HUES64 (cell line): ENCODE measurements at regions not wholly inside any gene's neighbourhood (a gene's known extent, or its start where the extent isn't known, plus 50 kb on each side); places are given as distances from the start of the nearest gene placed in this dataset.

Experiments
- H3K27ac ChIP-seq: 2 replicates; pipeline ENCODE4 v1.7.0; 2013; ENCODE audit warnings: low read depth, low read length, inconsistent platforms
- H3K27me3 ChIP-seq: 2 replicates; pipeline ENCODE4 v1.6.1; 2013; ENCODE audit warnings: mild to moderate bottlenecking, low read length; ENCODE audit not compliant: insufficient read depth
- H3K36me3 ChIP-seq: 2 replicates; pipeline ENCODE4 v1.6.1; 2013; ENCODE audit warnings: mild to moderate bottlenecking, low read length; ENCODE audit not compliant: insufficient read depth
- H3K4me1 ChIP-seq: 2 replicates; pipeline ENCODE4 v1.6.1; 2013; ENCODE audit warnings: mild to moderate bottlenecking, low read length, moderate library complexity; ENCODE audit not compliant: insufficient read depth
- H3K4me3 ChIP-seq: 2 replicates; pipeline ENCODE4 v1.5.1; 2013; ENCODE audit warnings: mild to moderate bottlenecking, low read length, moderate library complexity
- H3K9ac ChIP-seq: 2 replicates; pipeline ENCODE4 v1.6.1; 2013; ENCODE audit warnings: mild to moderate bottlenecking, low read depth, low read length
- H3K9me3 ChIP-seq: 2 replicates; pipeline ENCODE4 v1.6.1; 2013; ENCODE audit warnings: low read depth, low read length; ENCODE audit not compliant: insufficient read depth
- WGBS: fragments of 150-250, 120-280 bp; methylation state at CpG from one replicate; pipeline ENCODE4 v1.1.7; 2013; ENCODE audit warnings: missing lambda C conversion rate; 5-methylcytosine and 5-hydroxymethylcytosine counted together

DNA sequence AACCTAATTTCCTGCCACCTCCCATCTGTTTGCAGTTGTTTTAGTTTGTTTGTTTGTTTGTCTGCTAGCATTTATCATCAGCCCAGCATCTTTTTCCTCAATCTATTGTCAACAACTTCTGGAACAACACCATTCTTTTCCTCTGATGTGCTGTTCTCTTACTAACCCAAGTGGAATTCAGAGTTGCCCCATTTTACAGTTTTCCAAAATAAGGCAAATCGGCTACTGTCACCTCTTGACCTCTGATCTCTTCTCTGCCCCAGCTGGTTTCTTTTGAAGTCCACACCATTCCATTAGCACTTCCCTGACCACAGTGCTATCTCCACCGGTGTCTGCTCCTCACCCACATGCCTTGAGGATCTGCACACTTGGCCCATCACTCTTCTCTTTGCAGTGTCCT lies 102.4 kb downstream of the EFNB2 start:
- Histone ChIP-seq H3K9me3 (no peaks in the 10 kb centered on the region), H3K36me3 (no peaks in the 10 kb centered on the region), H3K4me3 (no peak overlapping the region), H3K9ac (no peak overlapping the region), H3K27ac (no peak overlapping the region), H3K27me3 (no peaks in the 10 kb centered on the region), H3K4me1 (no peaks in the 10 kb centered on the region)
- 74% methylated on average over 2 of the region's 2 CpGs for WGBS

DNA sequence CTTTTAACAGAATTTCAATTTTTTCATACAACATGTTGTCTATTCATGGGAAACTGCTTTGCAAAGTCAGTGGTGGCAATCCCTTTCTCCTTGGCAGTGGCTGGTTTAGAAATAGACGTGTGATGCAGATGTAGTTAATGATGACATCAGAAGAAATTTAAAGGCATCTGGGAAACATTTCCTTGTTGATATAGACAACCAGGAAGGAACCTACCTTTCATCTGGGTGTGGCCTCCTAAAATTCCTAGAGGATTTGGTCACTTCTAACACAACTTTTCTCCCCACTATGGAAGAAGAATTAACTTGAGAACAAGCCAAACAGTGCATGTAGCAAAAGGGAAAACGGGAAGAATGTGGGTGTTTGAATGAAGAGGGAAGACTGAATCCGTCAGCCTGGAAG lies 102.8 kb downstream of the EFNB2 start:
- Histone ChIP-seq H3K27ac (no peak overlapping the region), H3K4me3 (no peak overlapping the region), H3K36me3 (no peaks in the 10 kb centered on the region), H3K4me1 (no peaks in the 10 kb centered on the region), H3K9me3 (no peaks in the 10 kb centered on the region), H3K9ac (no peak overlapping the region), H3K27me3 (no peaks in the 10 kb centered on the region)
- WGBS, result 80% methylated on average over 2 of the region's 3 CpGs

DNA sequence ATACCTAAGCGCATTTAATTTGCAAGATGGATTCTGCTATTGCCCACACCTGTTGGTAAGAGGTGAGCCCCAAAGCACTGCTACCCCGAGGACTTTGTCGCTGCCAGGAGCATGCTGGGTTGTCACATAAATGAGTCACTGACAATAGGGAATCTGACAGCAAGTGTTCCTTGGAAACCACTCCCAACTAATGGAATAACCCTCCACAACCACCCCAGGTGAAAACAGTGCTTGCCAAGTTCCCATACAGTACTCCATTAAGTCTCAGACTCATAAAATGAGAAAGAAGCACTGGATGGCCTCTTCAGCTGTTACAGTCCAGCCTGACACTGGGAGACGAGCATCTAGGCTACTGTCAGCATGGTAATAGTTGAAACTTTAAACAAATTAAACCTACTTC lies 108.6 kb downstream of the EFNB2 start:
- WGBS, result 93% methylated on average over 4 of the region's 4 CpGs
- H3K9ac ChIP-seq, result no peak overlapping the region
- peaks cover 20% of the 10 kb centered on the region for H3K4me1 ChIP-seq
- H3K27me3 ChIP-seq, result no peaks in the 10 kb centered on the region
- H3K4me3 ChIP-seq, result no peak overlapping the region
- H3K9me3 ChIP-seq, result no peaks in the 10 kb centered on the region
- no peaks in the 10 kb centered on the region for H3K36me3 ChIP-seq
- no peak overlapping the region for H3K27ac ChIP-seq

DNA sequence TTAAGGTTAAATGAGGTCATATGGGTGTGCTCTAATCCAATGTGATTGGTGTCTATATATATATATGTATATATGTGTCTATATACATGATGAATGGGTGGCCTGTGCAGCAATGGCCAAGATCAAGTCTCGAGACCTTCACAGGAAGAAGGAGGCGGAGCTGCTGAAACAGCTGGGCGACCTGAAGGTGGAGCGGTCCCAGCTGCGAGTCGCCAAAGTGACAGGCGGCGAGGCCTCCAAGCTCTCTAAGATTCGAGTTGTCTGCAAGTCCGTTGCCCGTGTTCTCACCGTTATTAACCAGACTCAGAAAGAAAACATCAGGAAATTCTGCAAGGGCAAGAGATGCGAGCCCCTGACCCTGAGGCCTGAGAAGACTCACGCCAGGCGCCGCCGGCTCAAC lies 109.8 kb downstream of the EFNB2 start:
- peaks cover 20% of the 10 kb centered on the region for H3K4me1 ChIP-seq
- no peak overlapping the region for H3K9ac ChIP-seq
- H3K4me3 ChIP-seq, result no peak overlapping the region
- no peaks in the 10 kb centered on the region for H3K9me3 ChIP-seq
- H3K27me3 ChIP-seq, result no peaks in the 10 kb centered on the region
- 94% methylated on average over 17 of the region's 17 CpGs for WGBS
- no peaks in the 10 kb centered on the region for H3K36me3 ChIP-seq
- H3K27ac ChIP-seq, result no peak overlapping the region

DNA sequence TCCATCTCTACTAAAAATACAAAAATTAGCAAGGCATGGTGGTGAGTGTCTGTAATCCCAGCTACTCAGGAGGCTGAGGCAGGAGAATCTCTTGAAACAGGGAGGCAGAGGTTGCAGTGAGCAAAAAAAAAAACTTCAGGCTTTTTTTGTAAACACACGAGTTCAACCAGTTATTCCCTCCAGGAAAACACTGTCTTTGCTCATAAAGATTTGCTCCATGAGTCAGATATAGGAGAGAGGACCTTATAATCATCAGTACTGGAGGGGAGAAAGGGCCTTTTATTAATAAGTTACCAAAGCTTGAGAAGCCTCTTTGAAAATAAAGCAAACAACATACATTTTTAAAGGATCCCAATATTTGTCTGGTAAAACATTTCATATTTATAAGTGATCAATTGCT lies 110.7 kb downstream of the EFNB2 start:
- Histone ChIP-seq H3K27me3 (no peaks in the 10 kb centered on the region), H3K36me3 (no peaks in the 10 kb centered on the region), H3K4me1 (peaks cover 20% of the 10 kb centered on the region), H3K27ac (no peak overlapping the region), H3K9me3 (no peaks in the 10 kb centered on the region), H3K9ac (no peak overlapping the region), H3K4me3 (no peak overlapping the region)
- 89% methylated on average over 1 of the region's 1 CpG for WGBS

DNA sequence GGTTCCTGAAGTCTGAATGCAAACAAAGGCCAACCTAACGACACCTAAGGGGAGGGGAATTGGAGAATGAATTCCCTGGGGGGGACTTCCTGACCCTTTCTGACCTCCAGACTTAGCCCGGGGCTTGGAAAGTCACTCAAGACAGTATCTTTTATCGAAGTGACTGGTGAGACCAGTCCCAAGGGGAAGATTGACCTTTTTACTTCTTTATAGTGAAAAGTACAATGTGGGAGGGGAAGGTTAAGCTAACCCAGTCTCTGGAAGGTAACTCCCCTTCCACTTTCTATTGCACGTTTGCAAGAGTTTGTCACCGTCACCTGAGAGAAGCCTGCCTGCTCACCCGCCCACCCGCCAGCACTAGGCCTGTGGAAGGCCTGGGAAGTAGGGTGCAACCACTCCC lies 111.9 kb downstream of the EFNB2 start:
- WGBS, result 44% methylated on average over 7 of the region's 7 CpGs

DNA sequence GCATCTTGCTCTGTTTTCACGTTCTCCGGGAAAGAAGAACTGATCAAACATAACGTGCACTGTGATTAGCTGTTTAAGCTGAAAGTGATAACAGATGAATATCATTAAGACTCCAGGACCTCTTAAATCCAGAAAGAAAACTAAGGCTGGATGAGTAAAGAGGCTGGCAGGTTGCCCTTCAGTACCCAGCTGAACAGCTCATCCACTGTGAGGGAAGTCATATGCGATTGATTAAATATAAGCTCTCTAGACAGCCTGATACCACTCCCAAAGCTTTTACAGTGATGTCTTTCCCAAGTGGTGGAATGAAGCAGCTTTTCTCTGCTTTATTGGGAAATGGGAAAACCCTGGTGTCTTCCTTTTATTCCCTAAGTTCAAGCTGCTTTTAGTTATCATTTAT lies 116.9 kb downstream of the EFNB2 start:
- H3K9ac ChIP-seq, result no peak overlapping the region
- no peak overlapping the region for H3K4me3 ChIP-seq
- WGBS, result 85% methylated on average over 4 of the region's 4 CpGs
- no peaks in the 10 kb centered on the region for H3K36me3 ChIP-seq
- peaks cover 24% of the 10 kb centered on the region for H3K4me1 ChIP-seq
- H3K27me3 ChIP-seq, result no peaks in the 10 kb centered on the region
- no peaks in the 10 kb centered on the region for H3K9me3 ChIP-seq
- no peak overlapping the region for H3K27ac ChIP-seq

More for the DNA sequence above, 111.9 kb downstream of the EFNB2 start:
- Histone ChIP-seq H3K4me3 (no peak overlapping the region), H3K9me3 (no peaks in the 10 kb centered on the region), H3K9ac (no peak overlapping the region), H3K27ac (no peak overlapping the region), H3K36me3 (no peaks in the 10 kb centered on the region), H3K27me3 (no peaks in the 10 kb centered on the region), H3K4me1 (peaks cover 21% of the 10 kb centered on the region)

DNA sequence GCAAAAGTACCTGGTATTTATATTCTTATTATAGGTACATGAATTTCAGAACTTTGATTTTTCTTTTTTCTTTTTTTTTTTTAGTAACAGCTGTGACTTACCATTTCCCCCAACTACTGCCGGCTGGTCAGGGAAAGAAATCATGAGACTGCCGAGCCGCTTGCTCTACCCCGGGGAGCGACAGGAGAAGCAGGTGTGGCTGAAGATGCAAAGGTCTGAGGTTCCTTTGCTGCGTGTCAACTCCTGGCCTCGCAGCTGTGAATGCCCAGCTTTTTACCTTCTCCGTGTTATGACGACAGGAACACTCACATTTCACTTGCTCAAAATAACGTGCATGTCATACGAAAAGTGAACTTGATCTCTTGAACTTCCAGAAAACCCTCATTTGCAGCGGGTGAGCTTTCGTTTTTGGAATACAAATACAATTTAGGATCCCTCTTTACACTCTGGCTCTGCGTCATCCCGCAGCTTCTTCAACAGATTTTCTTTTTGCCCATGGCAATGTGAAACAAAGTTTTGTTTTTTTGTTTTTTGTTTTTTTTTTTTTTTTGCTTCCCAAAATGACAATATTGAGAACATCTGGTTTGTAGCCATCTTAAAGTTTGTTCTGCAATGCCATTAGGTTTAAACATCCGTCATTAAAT lies 117.9 kb downstream of the EFNB2 start:
- H3K4me1 ChIP-seq, result peaks cover 14% of the 10 kb centered on the region
- no peak overlapping the region for H3K4me3 ChIP-seq
- no peaks in the 10 kb centered on the region for H3K27me3 ChIP-seq
- no peaks in the 10 kb centered on the region for H3K9me3 ChIP-seq
- H3K9ac ChIP-seq, result no peak overlapping the region
- WGBS, result 67% methylated on average over 16 of the region's 16 CpGs
- no peaks in the 10 kb centered on the region for H3K36me3 ChIP-seq
- H3K27ac ChIP-seq, result no peak overlapping the region

DNA sequence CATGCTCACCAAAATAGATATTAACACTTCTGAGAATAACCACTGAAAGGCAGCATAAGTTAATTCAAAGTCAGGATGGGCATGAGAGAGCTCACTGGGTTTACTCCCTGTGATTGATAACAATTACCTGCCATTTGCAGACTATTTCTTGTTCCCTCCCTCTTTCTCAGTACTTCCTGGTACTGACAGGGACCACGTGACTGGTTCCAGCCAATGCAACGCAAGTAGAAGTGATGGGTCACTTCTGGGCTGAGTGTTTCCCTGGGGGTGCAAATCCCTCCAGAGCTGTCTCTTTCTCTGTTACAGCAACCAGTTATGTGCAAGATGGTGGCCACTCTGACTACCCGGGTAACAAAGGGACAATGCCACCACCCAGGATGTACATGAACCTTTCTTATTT lies 118.8 kb downstream of the EFNB2 start:
- Histone ChIP-seq H3K4me1 (peaks cover 11% of the 10 kb centered on the region), H3K4me3 (no peak overlapping the region), H3K27me3 (no peaks in the 10 kb centered on the region), H3K27ac (no peak overlapping the region), H3K36me3 (no peaks in the 10 kb centered on the region), H3K9me3 (no peaks in the 10 kb centered on the region), H3K9ac (no peak overlapping the region)
- WGBS, result 90% methylated on average over 3 of the region's 3 CpGs

DNA sequence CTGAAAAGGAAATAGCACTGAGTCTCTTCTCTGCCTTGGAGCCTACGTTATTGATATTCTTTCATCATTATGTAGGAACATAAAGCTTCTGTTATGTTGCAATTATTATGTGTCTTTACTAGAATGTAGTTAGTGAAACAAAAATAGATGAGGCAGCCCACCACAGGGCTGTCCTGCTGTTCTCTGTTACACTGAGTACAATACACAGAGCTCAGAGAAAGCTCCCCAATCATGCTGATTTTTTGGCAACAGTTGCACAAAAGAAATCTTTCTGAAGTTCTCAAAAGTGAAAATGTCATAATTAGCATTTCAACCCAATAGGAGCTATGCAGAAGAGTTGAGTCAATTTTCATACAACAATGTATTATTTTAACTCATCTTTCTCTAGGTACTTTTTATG lies 119.5 kb downstream of the EFNB2 start:
- Histone ChIP-seq H3K27me3 (no peaks in the 10 kb centered on the region), H3K4me1 (peaks cover 11% of the 10 kb centered on the region), H3K4me3 (no peak overlapping the region), H3K9me3 (no peaks in the 10 kb centered on the region), H3K9ac (no peak overlapping the region), H3K27ac (no peak overlapping the region), H3K36me3 (no peaks in the 10 kb centered on the region)
- 89% methylated on average over 1 of the region's 1 CpG for WGBS

DNA sequence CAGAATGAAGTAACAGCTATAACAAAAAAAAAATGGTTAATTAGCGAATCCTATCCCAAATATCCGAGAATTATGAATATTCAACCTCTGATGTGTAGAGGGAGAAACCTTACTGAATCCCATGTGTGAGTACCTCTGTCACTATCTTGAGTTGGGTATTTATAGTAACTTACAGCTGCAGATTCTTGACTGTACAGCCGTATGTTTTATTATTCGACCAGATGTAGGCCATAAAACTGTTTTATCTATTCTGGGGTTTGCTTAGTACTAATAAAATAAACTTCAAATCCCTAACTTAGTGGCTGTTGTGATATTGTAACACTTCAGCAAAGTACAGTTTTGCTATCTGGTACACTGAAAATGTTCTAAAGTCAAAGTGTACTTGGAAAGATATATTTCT lies 120.0 kb downstream of the EFNB2 start:
- peaks cover 11% of the 10 kb centered on the region for H3K4me1 ChIP-seq
- H3K36me3 ChIP-seq, result no peaks in the 10 kb centered on the region
- H3K9ac ChIP-seq, result no peak overlapping the region
- no peaks in the 10 kb centered on the region for H3K9me3 ChIP-seq
- no peaks in the 10 kb centered on the region for H3K27me3 ChIP-seq
- 98% methylated on average over 3 of the region's 4 CpGs for WGBS
- no peak overlapping the region for H3K27ac ChIP-seq
- H3K4me3 ChIP-seq, result no peak overlapping the region

DNA sequence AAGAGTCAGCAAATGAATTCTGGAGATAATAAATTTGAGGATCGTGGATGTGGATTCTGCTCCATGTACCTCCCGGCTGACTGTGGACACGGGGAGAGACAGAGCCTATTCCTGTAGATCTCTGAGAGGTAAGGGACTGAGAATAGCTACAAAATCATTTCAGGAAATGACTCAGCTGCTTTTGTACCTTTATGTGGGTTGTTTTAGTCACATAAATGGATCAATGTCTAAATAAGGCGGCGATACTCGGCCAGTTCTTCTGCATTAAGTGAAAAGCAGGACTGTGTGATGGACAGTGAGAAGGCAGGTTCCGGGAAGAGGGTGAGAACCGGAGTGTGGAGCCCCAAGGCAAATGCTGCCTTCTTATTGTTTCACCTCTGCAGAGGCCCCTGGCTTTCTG lies 128.1 kb downstream of the EFNB2 start:
- Histone ChIP-seq H3K4me3 (no peak overlapping the region), H3K9me3 (no peaks in the 10 kb centered on the region), H3K36me3 (no peaks in the 10 kb centered on the region), H3K27ac (no peak overlapping the region), H3K4me1 (peaks cover 15% of the 10 kb centered on the region; the same call in 1 of the 2 replicates), H3K27me3 (peaks cover 3% of the 10 kb centered on the region; the same call in 1 of the 2 replicates), H3K9ac (no peak overlapping the region)
- WGBS, result 90% methylated on average over 7 of the region's 8 CpGs
